Transverse colon (tissue), 4 donors: ENCODE measurements at regions not wholly inside any gene's neighbourhood (a gene's known extent, or its start where the extent isn't known, plus 50 kb on each side); places are given as distances from the start of the nearest gene placed in this dataset.

Experiments used
- DNase-seq: peaks from one replicate; pipeline ENCODE4 v3.0.0-alpha.2; 2019
- H3K27ac ChIP-seq, 4 donors: fragments of 200-600 bp; sonication (generic); 2 replicates each; pipeline ENCODE4 v1.5.1; 2016 to 2018; ENCODE audit warnings: inconsistent platforms in 4 of 4
- H3K27me3 ChIP-seq: fragments of 200-600 bp; sonication (generic); 2 replicates; pipeline ENCODE4 v1.5.1; 2017; ENCODE audit warnings: inconsistent platforms
- H3K36me3 ChIP-seq, 4 donors: fragments of 200-600 bp; sonication (generic); 2 replicates each; pipeline ENCODE4 v1.5.1; 2017 to 2019; ENCODE audit warnings: inconsistent platforms in 4 of 4
- H3K4me1 ChIP-seq, 4 donors: fragments of 200-600 bp; sonication (generic); 2 replicates each; pipeline ENCODE4 v1.5.1; 2017 to 2020; ENCODE audit warnings: inconsistent platforms in 4 of 4
- H3K4me3 ChIP-seq, 4 donors: fragments of 200-600 bp; sonication (generic); 1 replicate in 1 of 4; 2 replicates in 3 of 4; pipeline versions ENCODE4 v1.5.1 to v1.6.1; 2017 to 2019; ENCODE audit warnings: inconsistent platforms in 4 of 4
- H3K9me3 ChIP-seq, 2 donors: fragments of 200-600 bp; sonication (generic); 2 replicates each; pipeline ENCODE4 v1.5.1; 2017 to 2019; ENCODE audit warnings: inconsistent platforms in 2 of 2
- CTCF ChIP-seq, 5 experiments: fragments of 200-600 bp in 3 of 5; fragments of 450-650 bp in 2 of 5; sonication (generic) in 3 of 5; IDR thresholded peaks; 1 replicate in 2 of 5; 2 replicates in 3 of 5; pipeline ENCODE4 v1.5.1; 2016 to 2017; ENCODE audit warnings: antibody characterized with exemption in 5 of 5, inconsistent platforms in 3 of 5, mild to moderate bottlenecking in 2 of 5, moderate library complexity in 1 of 5
- EP300 ChIP-seq: sonication (generic); formaldehyde crosslinking; IDR thresholded peaks from one replicate; pipeline ENCODE4 v1.6.1; 2017; ENCODE audit warnings: antibody characterized with exemption, low read depth
- POLR2A ChIP-seq: fragments of 450-650 bp; IDR thresholded peaks from one replicate; pipeline ENCODE4 v1.6.1; 2016; ENCODE audit warnings: antibody characterized with exemption, mild to moderate bottlenecking, moderate library complexity
- POLR2AphosphoS5 ChIP-seq, 3 donors: sonication (generic); formaldehyde crosslinking; IDR thresholded peaks; one replicate each; pipeline ENCODE4 v1.6.1; 2016; ENCODE audit warnings: antibody characterized with exemption in 3 of 3
- WGBS, 2 donors: methylation state at CpG; one replicate each; pipeline ENCODE4 v1.1.5; 2018; ENCODE audit warnings: low coverage in 1 of 2; 5-methylcytosine and 5-hydroxymethylcytosine counted together
- in situ Hi-C, 4 donors: fragments of 200-750 bp; cut with MboI; loops; one replicate each; pipeline versions ENCODE4 v1.15.0 to v1.15.1; 2017; ENCODE audit warnings: low sequenced_read_pairs in 3 of 4, low pct_ligation_motif_present in 1 of 4, low pct_unique_long_range_greater_than_20kb in 1 of 4
- intact Hi-C: fragments of 100-400 bp; cut with DNase I; formaldehyde crosslinking; loops from one replicate; pipeline ENCODE4 v1.15.1; 2023; ENCODE audit warnings: low total_unique reads

- WGBS, 2 donors, result 56 to 63% methylated on average over 1 of the region's 1 CpG
- intact Hi-C loops, result no loop called here
These were observed 74.5 kb upstream of the ATF7IP start for GRCh38 chr12:14290951-14291350.

GRCh38 chr12:14303661-14304155 is 61.8 kb upstream of the ATF7IP start:
- TF ChIP-seq CTCF (IDR thresholded peaks at IDR 0.05), result no peak
- TF ChIP-seq EP300, result no peak
- no peak for TF ChIP-seq POLR2AphosphoS5 (IDR thresholded peaks at IDR 0.05)
- no peak for TF ChIP-seq POLR2A
- in situ Hi-C loops (no loop called here), intact Hi-C loops (no loop called here)

More at GRCh38 chr12:14290951-14291350, 74.5 kb upstream of the ATF7IP start:
- in situ Hi-C loops, result no loop called here
- H3K4me3 ChIP-seq, result no peak overlapping the region
- DNase-seq, result no peak
- no peaks in the 10 kb centered on the region for H3K4me1 ChIP-seq
- TF ChIP-seq POLR2AphosphoS5 (IDR thresholded peaks at IDR 0.05) (no peak), POLR2A (no peak), EP300 (no peak), CTCF (IDR thresholded peaks at IDR 0.05) (no peak)
- peaks cover 0 to 3% of the 10 kb centered on the region in 2 donors for H3K9me3 ChIP-seq
- H3K36me3 ChIP-seq, result no peaks in the 10 kb centered on the region
- no peaks in the 10 kb centered on the region for H3K27me3 ChIP-seq
- no peak overlapping the region for H3K27ac ChIP-seq

GRCh38 chr12:14307004-14307403 is 58.5 kb upstream of the ATF7IP start:
- intact Hi-C loops (no loop called here), in situ Hi-C loops (no loop called here)
- Histone ChIP-seq H3K9me3 (no peaks in the 10 kb centered on the region), H3K27ac (no peak overlapping the region), H3K36me3 (no peaks in the 10 kb centered on the region), H3K27me3 (no peaks in the 10 kb centered on the region), H3K4me3 (no peak overlapping the region), H3K4me1 (no peaks in the 10 kb centered on the region)
- no peak for DNase-seq
- 90% methylated on average over 3 of the region's 3 CpGs for WGBS, 2 donors
- TF ChIP-seq POLR2AphosphoS5 (IDR thresholded peaks at IDR 0.05), result no peak
- TF ChIP-seq POLR2A, result no peak

More at GRCh38 chr12:14303661-14304155, 61.8 kb upstream of the ATF7IP start:
- Histone ChIP-seq H3K9me3 (peaks cover 0 to 7% of the 10 kb centered on the region in 2 donors), H3K27ac (no peak overlapping the region), H3K27me3 (no peaks in the 10 kb centered on the region), H3K36me3 (no peaks in the 10 kb centered on the region), H3K4me3 (no peak overlapping the region), H3K4me1 (no peaks in the 10 kb centered on the region)
- no peak for DNase-seq

GRCh38 chr12:14308516-14308915 is 57.0 kb upstream of the ATF7IP start:
- Histone ChIP-seq H3K4me3 (no peak overlapping the region), H3K27ac (no peak overlapping the region), H3K27me3 (no peaks in the 10 kb centered on the region), H3K36me3 (no peaks in the 10 kb centered on the region), H3K4me1 (no peaks in the 10 kb centered on the region), H3K9me3 (no peaks in the 10 kb centered on the region)
- WGBS, 2 donors, result 93% methylated on average over 4 of the region's 4 CpGs; no CpG with 5 or more reads in 1 of the 2 donors
- no peak for DNase-seq
- TF ChIP-seq EP300 (no peak), POLR2A (no peak), POLR2AphosphoS5 (IDR thresholded peaks at IDR 0.05) (no peak), CTCF (IDR thresholded peaks at IDR 0.05) (no peak)
- intact Hi-C loops (no loop called here), in situ Hi-C loops (no loop called here)

- Histone ChIP-seq H3K36me3 (no peaks in the 10 kb centered on the region), H3K27ac (no peak overlapping the region), H3K9me3 (no peaks in the 10 kb centered on the region), H3K27me3 (no peaks in the 10 kb centered on the region), H3K4me3 (no peak overlapping the region), H3K4me1 (no peaks in the 10 kb centered on the region)
- in situ Hi-C loops, result no loop called here
- TF ChIP-seq POLR2AphosphoS5 (IDR thresholded peaks at IDR 0.05), result no peak
- TF ChIP-seq CTCF (IDR thresholded peaks at IDR 0.05), result no peak
- no peak for TF ChIP-seq POLR2A
- no peak for TF ChIP-seq EP300
- 95% methylated on average over 1 of the region's 1 CpG; no CpG with 5 or more reads in 1 of the 2 donors for WGBS, 2 donors
- DNase-seq, result no peak
- intact Hi-C loops, result no loop called here
These were observed 54.6 kb upstream of the ATF7IP start for GRCh38 chr12:14310866-14311265.
